Type B pancreatic cell (in vitro differentiated cells): ENCODE measurements at regions not wholly inside any gene's neighbourhood (a gene's known extent, or its start where the extent isn't known, plus 50 kb on each side); places are given as distances from the start of the nearest gene placed in this dataset.

Source experiments
- DNase-seq: peaks from one replicate; pipeline ENCODE4 v3.0.0; 2021; ENCODE audit warnings: mixed read lengths; ENCODE audit not compliant: unreplicated experiment; ENCODE audit errors: extremely low spot score
- H3K27ac Mint-ChIP-seq: 2 replicates; pipeline ENCODE4 v1.8.0; 2021; ENCODE audit warnings: mild to moderate bottlenecking, mixed read lengths
- H3K27me3 Mint-ChIP-seq: 2 replicates; pipeline ENCODE4 v1.8.0; 2021; ENCODE audit warnings: mixed read lengths
- H3K36me3 Mint-ChIP-seq: 2 replicates; pipeline ENCODE4 v1.8.0; 2021; ENCODE audit warnings: mixed read lengths
- H3K4me1 Mint-ChIP-seq: one replicate; pipeline ENCODE4 v1.8.0; 2021; ENCODE audit warnings: mixed read lengths; ENCODE audit not compliant: unreplicated experiment
- H3K4me3 Mint-ChIP-seq: 2 replicates; pipeline ENCODE4 v1.8.0; 2021; ENCODE audit warnings: mild to moderate bottlenecking, mixed read lengths
- H3K9me3 Mint-ChIP-seq: 2 replicates; pipeline ENCODE4 v1.8.0; 2021; ENCODE audit warnings: mixed read lengths
- CTCF ChIP-seq: fragments of 200-600 bp; sonication (generic); conservative IDR thresholded peaks from 2 replicates; pipeline ENCODE4 v1.5.0; 2021; ENCODE audit warnings: antibody characterized with exemption, mild to moderate bottlenecking

GRCh38 chrX:68916891-68917290 is 88.1 kb downstream of the EFNB1 start:
- Mint-ChIP-seq H3K4me3 (no peak overlapping the region), H3K36me3 (no peaks in the 10 kb centered on the region), H3K9me3 (no peaks in the 10 kb centered on the region), H3K27ac (no peak overlapping the region), H3K27me3 (no peaks in the 10 kb centered on the region), H3K4me1 (peaks cover 24% of the 10 kb centered on the region)
- no peak for DNase-seq
- TF ChIP-seq CTCF, result no peak

DNA sequence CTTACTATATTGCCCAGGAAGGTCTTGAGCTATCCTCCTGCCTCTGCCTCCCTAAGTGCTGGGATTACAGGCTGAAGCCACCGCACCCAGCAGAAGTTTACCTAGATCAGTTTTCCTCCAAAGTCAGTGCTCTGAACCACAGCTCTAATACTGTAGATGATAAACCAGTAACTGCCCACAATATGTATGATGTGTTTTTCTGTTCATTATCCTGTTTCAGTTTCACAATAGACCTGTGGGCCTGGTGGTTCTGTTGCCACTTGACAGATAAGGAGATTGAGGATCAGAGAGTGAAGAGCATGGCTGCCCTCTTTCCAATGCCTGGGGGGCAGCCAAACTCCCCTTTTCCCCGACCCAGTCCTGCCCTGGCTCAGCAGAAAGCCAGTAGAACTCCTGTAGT is 87.0 kb downstream of the EFNB1 start:
- no peaks in the 10 kb centered on the region for H3K9me3 Mint-ChIP-seq
- H3K4me3 Mint-ChIP-seq, result no peak overlapping the region
- TF ChIP-seq CTCF, result no peak
- no peak overlapping the region for H3K27ac Mint-ChIP-seq
- H3K36me3 Mint-ChIP-seq, result no peaks in the 10 kb centered on the region
- DNase-seq, result no peak
- no peaks in the 10 kb centered on the region for H3K27me3 Mint-ChIP-seq
- peaks cover 24% of the 10 kb centered on the region for H3K4me1 Mint-ChIP-seq

GRCh38 chrX:68914479-68914946 is 85.7 kb downstream of the EFNB1 start:
- Mint-ChIP-seq H3K9me3 (no peaks in the 10 kb centered on the region), H3K27ac (no peak overlapping the region), H3K4me1 (peaks cover 24% of the 10 kb centered on the region), H3K36me3 (no peaks in the 10 kb centered on the region), H3K4me3 (no peak overlapping the region), H3K27me3 (no peaks in the 10 kb centered on the region)
- TF ChIP-seq CTCF, result no peak
- DNase-seq, result no peak

DNA sequence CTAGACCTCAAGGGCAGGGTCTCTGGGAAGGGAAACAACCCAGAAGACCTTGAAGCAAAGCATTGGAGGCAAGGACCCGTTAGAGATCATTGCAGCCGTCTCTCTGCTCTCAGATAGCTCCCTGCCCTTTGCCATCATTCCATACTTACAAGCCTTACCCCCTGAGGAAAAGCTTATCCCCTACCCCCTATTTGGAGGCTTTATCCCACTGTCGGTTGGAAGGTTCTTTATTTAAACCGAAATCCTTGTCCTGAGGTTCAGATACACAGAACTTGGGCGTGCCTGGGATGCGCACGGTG is 84.4 kb downstream of the EFNB1 start:
- Mint-ChIP-seq H3K9me3 (no peaks in the 10 kb centered on the region), H3K4me1 (peaks cover 24% of the 10 kb centered on the region), H3K27me3 (no peaks in the 10 kb centered on the region), H3K36me3 (no peaks in the 10 kb centered on the region), H3K27ac (peak overlapping the region; percentile 86), H3K4me3 (peak overlapping the region; percentile 78)
- no peak for TF ChIP-seq CTCF
- DNase-seq, result no peak

DNA sequence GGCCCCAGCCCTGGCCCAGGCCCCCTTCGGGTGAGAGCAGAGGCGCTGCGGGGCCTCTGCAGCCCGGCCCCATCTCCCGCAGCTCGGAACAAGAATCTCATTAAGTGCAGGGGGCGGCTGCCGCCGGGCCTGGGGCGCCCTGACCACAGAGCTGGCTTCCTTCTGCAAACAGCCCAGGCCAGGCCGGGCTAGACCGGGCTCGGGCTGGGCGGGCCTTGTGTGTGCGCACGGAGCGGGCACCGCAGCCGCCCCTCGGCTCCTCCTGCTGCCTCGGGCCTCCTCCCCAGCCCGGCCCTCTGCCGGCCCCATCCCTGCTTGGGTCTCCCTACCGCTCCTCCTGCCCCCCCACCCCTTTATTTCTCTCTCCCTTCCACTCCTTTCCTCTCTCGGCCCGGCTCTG is 83.3 kb downstream of the EFNB1 start:
- peak overlapping the region; percentile 78 for H3K4me3 Mint-ChIP-seq

More for the DNA sequence above, 83.3 kb downstream of the EFNB1 start:
- peak overlapping the region; percentile 86 for H3K27ac Mint-ChIP-seq
- no peaks in the 10 kb centered on the region for H3K27me3 Mint-ChIP-seq
- H3K9me3 Mint-ChIP-seq, result no peaks in the 10 kb centered on the region
- DNase-seq, result no peak
- peaks cover 20% of the 10 kb centered on the region for H3K4me1 Mint-ChIP-seq
- H3K36me3 Mint-ChIP-seq, result no peaks in the 10 kb centered on the region
- TF ChIP-seq CTCF, result no peak
